Pancreas (tissue), 10 donors: ENCODE measurements at regions not wholly inside any gene's neighbourhood (a gene's known extent, or its start where the extent isn't known, plus 50 kb on each side); places are given as distances from the start of the nearest gene placed in this dataset.

Source experiments
- ATAC-seq, 4 donors: fragments of 200-7000 bp; cut with Tn5 transposase; one replicate each; pipeline versions ENCODE4 v1.8.0 to v1.9.1; 2020; ENCODE audit warnings: mild to moderate bottlenecking in 4 of 4, moderate library complexity in 4 of 4
- DNase-seq, 6 donors: peaks; one replicate each; pipeline ENCODE4 v3.0.0-alpha.2; 2020
- FAIRE-seq: peaks from 2 replicates; lab custom pipeline; 2012; peaks lifted over from hg19 to GRCh38; lab: Jason Lieb, UNC
- H3K27ac ChIP-seq, 4 donors: fragments of 200-600 bp; sonication (generic); 1 replicate in 3 of 4; 2 replicates in 1 of 4; pipeline versions ENCODE4 v1.5.0 to v1.8.0; 2020
- H3K27me3 ChIP-seq, 4 donors: fragments of 200-600 bp; one replicate each; pipeline ENCODE4 v1.8.0; 2021
- H3K36me3 ChIP-seq, 3 donors: fragments of 200-600 bp; sonication (generic) in 1 of 3; one replicate each; pipeline versions ENCODE4 v1.5.0 to v1.8.0; 2020 to 2021
- H3K4me1 ChIP-seq, 3 donors: fragments of 200-600 bp; one replicate each; pipeline ENCODE4 v1.8.0; 2021
- H3K4me3 ChIP-seq, 4 donors: fragments of 200-600 bp; sonication (generic) in 2 of 4; one replicate each; pipeline versions ENCODE4 v1.5.0 to v1.8.0; 2020 to 2021
- H3K9me3 ChIP-seq, 4 donors: fragments of 200-600 bp; one replicate each; pipeline ENCODE4 v1.8.0; 2021
- WGBS, 2 donors: extraction: QIAGEN DNeasy Blood & Tissue Kit; methylation state at CpG; one replicate each; pipeline ENCODE4 v1.1.7; 2013; 5-methylcytosine and 5-hydroxymethylcytosine counted together
- intact Hi-C, 3 donors: fragments of 100-400 bp; cut with DNase I; formaldehyde crosslinking; loops; one replicate each; pipeline versions ENCODE4 v1.11.1 to v1.14.2; 2022
- TF ChIP-seq, protein P1 (sequence below), 4 donors: fragments of 200-600 bp; sonication (generic) in 3 of 4; IDR thresholded peaks; one replicate each; pipeline versions ENCODE4 v1.5.0 to v1.8.0; 2021; ENCODE audit warnings: antibody characterized with exemption in 4 of 4
- donor health status: healthy with polysubstance abuse.
- donor health status: DM: no; HTN: no; CAD: no; lungs with moderate emphysema.
- donor health status: DM: no; HTN: no; CAD: no.
- donor health status: control.
- donor health status: control.
- donor health status: Bipolar disorder and iron deficiency.
- donor health status: DM: yes; HTN: yes; CAD: no.
- donor health status: DM: no; HTN: no; CAD: no.
- donor health status: DM: no; HTN: no; CAD: no.
- donor health status: DM: yes; HTN: yes; CAD: no.

DNA sequence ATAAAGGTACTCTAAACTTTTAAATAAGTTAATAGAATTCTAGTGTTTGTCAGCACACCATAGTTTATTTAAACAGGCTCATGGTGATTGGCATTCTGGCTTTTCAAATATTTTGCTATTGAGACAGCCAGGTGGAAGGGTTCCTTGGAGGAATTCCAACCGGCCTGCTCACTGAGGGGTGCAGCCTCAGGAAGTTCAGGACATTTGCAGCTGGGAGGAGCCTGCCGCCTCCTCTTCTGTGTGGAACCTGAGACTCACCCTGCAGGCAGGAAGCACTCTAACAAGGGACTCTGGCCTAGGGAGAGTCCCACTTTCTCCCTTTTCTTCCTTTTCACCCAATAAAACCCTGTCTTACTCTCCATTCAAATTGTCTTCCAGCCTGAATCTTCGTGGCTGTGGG, 1328.0 kb downstream of the FSTL5 start:
- H3K27me3 ChIP-seq, result no peaks in the 10 kb centered on the region
- FAIRE-seq (no peak), ATAC-seq (peak in 3 of 4 donors; percentile 22 to 54 (median 43)), DNase-seq (peak in 2 of 6 donors; percentile 11 to 17)
- TF ChIP-seq, protein P1, sequence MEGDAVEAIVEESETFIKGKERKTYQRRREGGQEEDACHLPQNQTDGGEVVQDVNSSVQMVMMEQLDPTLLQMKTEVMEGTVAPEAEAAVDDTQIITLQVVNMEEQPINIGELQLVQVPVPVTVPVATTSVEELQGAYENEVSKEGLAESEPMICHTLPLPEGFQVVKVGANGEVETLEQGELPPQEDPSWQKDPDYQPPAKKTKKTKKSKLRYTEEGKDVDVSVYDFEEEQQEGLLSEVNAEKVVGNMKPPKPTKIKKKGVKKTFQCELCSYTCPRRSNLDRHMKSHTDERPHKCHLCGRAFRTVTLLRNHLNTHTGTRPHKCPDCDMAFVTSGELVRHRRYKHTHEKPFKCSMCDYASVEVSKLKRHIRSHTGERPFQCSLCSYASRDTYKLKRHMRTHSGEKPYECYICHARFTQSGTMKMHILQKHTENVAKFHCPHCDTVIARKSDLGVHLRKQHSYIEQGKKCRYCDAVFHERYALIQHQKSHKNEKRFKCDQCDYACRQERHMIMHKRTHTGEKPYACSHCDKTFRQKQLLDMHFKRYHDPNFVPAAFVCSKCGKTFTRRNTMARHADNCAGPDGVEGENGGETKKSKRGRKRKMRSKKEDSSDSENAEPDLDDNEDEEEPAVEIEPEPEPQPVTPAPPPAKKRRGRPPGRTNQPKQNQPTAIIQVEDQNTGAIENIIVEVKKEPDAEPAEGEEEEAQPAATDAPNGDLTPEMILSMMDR (IDR thresholded peaks at IDR 0.05), result no peak
- H3K4me1 ChIP-seq, result no peaks in the 10 kb centered on the region
- no peak overlapping the region for H3K27ac ChIP-seq
- WGBS, 2 donors, result 53 to 59% methylated on average over 3 of the region's 3 CpGs
- H3K36me3 ChIP-seq, result no peaks in the 10 kb centered on the region
- intact Hi-C loops, result no loop called here
- H3K4me3 ChIP-seq, result no peak overlapping the region
- no peaks in the 10 kb centered on the region for H3K9me3 ChIP-seq

DNA sequence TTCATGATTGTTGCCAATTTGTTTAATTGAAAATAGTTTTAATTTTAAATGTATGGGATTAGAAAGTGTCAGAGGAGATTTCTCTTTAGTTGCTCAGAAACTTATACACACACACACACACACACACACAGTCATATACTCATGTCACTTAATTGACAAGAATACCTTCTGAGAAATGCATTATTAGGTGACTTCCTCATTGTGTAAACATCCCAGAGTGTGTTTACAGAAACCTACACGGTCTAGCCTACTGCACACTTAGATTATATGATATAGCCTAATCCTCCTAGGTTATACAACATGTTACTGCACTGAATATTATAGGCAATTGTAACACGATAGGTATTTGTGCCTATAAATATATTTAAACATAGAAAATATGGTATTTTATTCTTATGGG, 1327.4 kb downstream of the FSTL5 start:
- DNase-seq (no peak), FAIRE-seq (no peak), ATAC-seq (no peak)
- no peaks in the 10 kb centered on the region for H3K4me1 ChIP-seq
- no peak overlapping the region for H3K27ac ChIP-seq
- no peak overlapping the region for H3K4me3 ChIP-seq
- H3K27me3 ChIP-seq, result no peaks in the 10 kb centered on the region
- no peaks in the 10 kb centered on the region for H3K9me3 ChIP-seq
- 50 to 52% methylated on average over 2 of the region's 2 CpGs for WGBS, 2 donors
- intact Hi-C loops, result no loop called here
- TF ChIP-seq, protein P1 (IDR thresholded peaks at IDR 0.05), result no peak
- H3K36me3 ChIP-seq, result no peaks in the 10 kb centered on the region

DNA sequence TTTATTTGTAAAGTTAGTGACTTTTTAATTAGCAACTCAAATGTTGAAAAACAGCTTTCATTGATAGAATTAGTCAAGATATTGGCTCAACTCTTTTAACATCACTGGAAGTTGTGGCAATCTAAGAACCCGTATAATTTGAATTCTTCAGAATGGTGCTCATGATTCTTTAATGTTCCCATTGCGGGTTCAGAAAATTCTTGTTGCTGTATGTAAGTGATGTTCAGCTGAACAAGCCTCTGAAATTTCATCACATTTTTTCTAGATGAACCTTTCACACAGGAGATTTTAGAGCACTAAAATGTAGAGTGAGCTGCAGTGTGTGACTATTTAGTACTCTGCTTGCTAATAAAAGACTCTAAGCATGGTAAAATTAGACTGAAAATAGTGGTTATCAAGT, 1317.7 kb downstream of the FSTL5 start:
- FAIRE-seq, result no peak
- Histone ChIP-seq H3K27me3 (no peaks in the 10 kb centered on the region), H3K9me3 (no peaks in the 10 kb centered on the region), H3K36me3 (no peaks in the 10 kb centered on the region), H3K27ac (no peak overlapping the region), H3K4me1 (no peaks in the 10 kb centered on the region), H3K4me3 (no peak overlapping the region)
- TF ChIP-seq, protein P1 (IDR thresholded peaks at IDR 0.05), result no peak
- WGBS, 2 donors, result 87 to 96% methylated on average over 2 of the region's 2 CpGs
- ATAC-seq, result no peak
- intact Hi-C loops, result no loop called here
- no peak for DNase-seq

DNA sequence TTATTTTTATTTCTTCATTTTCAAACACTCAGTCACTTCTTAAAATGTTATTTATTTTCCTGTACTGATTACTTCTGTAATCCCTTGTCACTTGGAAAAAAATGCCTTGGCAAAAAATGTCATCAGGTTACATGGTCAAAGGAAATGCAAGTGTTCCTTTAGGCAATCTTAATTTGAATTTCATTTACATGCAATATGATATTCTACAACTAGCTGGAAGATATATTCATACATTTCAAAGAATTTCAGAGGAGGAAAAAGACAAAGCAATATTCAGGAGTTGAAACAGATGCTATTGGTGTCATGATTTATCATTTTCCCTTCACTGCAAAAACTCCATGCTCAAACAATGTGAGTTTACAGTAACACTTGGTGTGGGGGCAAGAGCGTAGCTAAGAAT, 1316.6 kb downstream of the FSTL5 start:
- FAIRE-seq (no peak), DNase-seq (no peak), ATAC-seq (no peak)
- H3K4me3 ChIP-seq, result no peak overlapping the region
- H3K36me3 ChIP-seq, result no peaks in the 10 kb centered on the region
- intact Hi-C loops, result no loop called here
- no peak overlapping the region for H3K27ac ChIP-seq
- TF ChIP-seq, protein P1 (IDR thresholded peaks at IDR 0.05), result no peak
- no peaks in the 10 kb centered on the region for H3K4me1 ChIP-seq
- H3K27me3 ChIP-seq, result no peaks in the 10 kb centered on the region
- no peaks in the 10 kb centered on the region for H3K9me3 ChIP-seq
- WGBS, 2 donors, result 89 to 90% methylated on average over 1 of the region's 1 CpG

DNA sequence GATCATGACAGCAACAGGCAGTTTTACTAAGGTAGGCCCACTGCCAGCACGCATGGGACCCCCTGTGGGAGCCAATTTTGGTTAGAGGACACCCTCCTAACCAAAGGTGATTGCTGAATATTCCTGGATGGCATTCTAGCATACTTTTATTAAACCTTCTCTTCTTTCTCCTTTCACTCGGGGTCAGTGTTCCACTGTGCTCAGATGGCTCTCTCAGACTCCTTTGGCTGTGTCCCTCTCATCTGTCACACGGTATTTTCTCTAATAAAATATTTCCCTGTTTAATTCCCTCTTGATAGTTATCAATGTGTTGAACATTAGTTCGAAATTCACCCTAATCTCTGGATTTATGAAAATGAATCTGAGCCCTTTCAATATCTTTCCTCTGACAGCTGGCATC, 1315.3 kb downstream of the FSTL5 start:
- 58 to 68% methylated on average over 4 of the region's 4 CpGs for WGBS, 2 donors
- no peak for FAIRE-seq
- no peak for ATAC-seq

More for the DNA sequence above, 1315.3 kb downstream of the FSTL5 start:
- H3K4me3 ChIP-seq, result no peak overlapping the region
- no peak overlapping the region for H3K27ac ChIP-seq
- H3K4me1 ChIP-seq, result no peaks in the 10 kb centered on the region
- no peaks in the 10 kb centered on the region for H3K9me3 ChIP-seq
- intact Hi-C loops, result no loop called here
- no peaks in the 10 kb centered on the region for H3K27me3 ChIP-seq
- H3K36me3 ChIP-seq, result no peaks in the 10 kb centered on the region
- no peak for DNase-seq
- TF ChIP-seq, protein P1 (IDR thresholded peaks at IDR 0.05), result no peak
